Adrenal gland (tissue), 9 donors: ENCODE measurements at regions not wholly inside any gene's neighbourhood (a gene's known extent, or its start where the extent isn't known, plus 50 kb on each side); places are given as distances from the start of the nearest gene placed in this dataset.

Experiments used
- DNase-seq, 7 donors: peaks; one replicate each; pipeline ENCODE4 v3.0.0-alpha.2; 2019 to 2020
- H3K27ac ChIP-seq, 5 donors: fragments of 200-600 bp; sonication (generic) in 4 of 5; 1 replicate in 3 of 5; 2 replicates in 2 of 5; pipeline versions ENCODE4 v1.5.1 to v1.8.0; 2016 to 2020; ENCODE audit warnings: mild to moderate bottlenecking in 1 of 5
- H3K27me3 ChIP-seq: fragments of 200-600 bp; 2 replicates; pipeline ENCODE4 v1.8.0; 2021
- H3K36me3 ChIP-seq, 2 donors: fragments of 200-600 bp; replicated peaks in 1 of 2; 1 replicate in 1 of 2; 2 replicates in 1 of 2; pipeline versions ENCODE4 v1.5.1 to v1.8.0; 2018 to 2022
- H3K4me1 ChIP-seq, 2 donors: fragments of 200-600 bp; replicated peaks in 1 of 2; 1 replicate in 1 of 2; 2 replicates in 1 of 2; pipeline versions ENCODE4 v1.5.1 to v1.8.0; 2018 to 2021
- H3K4me3 ChIP-seq, 4 donors: fragments of 200-600 bp; sonication (generic) in 3 of 4; one replicate each; pipeline ENCODE4 v1.5.1; 2016 to 2018
- H3K9me3 ChIP-seq, 3 donors: fragments of 200-600 bp; sonication (generic) in 1 of 3; replicated peaks in 1 of 3; 1 replicate in 2 of 3; 2 replicates in 1 of 3; pipeline versions ENCODE4 v1.5.1 to v1.8.0; 2016 to 2021
- CTCF ChIP-seq, 6 experiments: fragments of 450-650 bp in 4 of 6; fragments of 200-600 bp in 2 of 6; sonication (generic) in 1 of 6; IDR thresholded peaks; 1 replicate in 5 of 6; 2 replicates in 1 of 6; pipeline versions ENCODE4 v1.5.1 to v1.8.0; 2016 to 2021; ENCODE audit warnings: antibody characterized with exemption in 6 of 6, mild to moderate bottlenecking in 2 of 6, moderate library complexity in 1 of 6
- POLR2A ChIP-seq, 2 donors: fragments of 450-650 bp; IDR thresholded peaks; one replicate each; pipeline ENCODE4 v1.6.1; 2017; ENCODE audit warnings: antibody characterized with exemption in 2 of 2, mild to moderate bottlenecking in 2 of 2, moderate library complexity in 1 of 2
- whole genome bisulfite sequencing, 4 donors: extraction: QIAGEN DNeasy Blood & Tissue Kit in 2 of 4; methylation state at CpG; one replicate each; pipeline versions ENCODE4 v1.1.5 to v1.1.7; 2013 to 2017; 5-methylcytosine and 5-hydroxymethylcytosine counted together
- intact Hi-C, 2 donors: fragments of 100-400 bp; cut with DNase I; formaldehyde crosslinking; loops; one replicate each; pipeline versions ENCODE4 v1.14.1 to v1.15.0; 2022 to 2023
- donor health status: healthy with polysubstance abuse.
- donor health status: Bipolar disorder and iron deficiency.
- donor health status: DM: yes; HTN: yes; CAD: no.
- donor health status: DM: no; HTN: no; CAD: no.
- donor health status: DM: no; HTN: no; CAD: no.

GRCh38 chr1:190667914-190668313, 190.2 kb upstream of the BRINP3 start:
- no peak overlapping the region for H3K27ac ChIP-seq
- DNase-seq, result no peak
- intact Hi-C loops, result no loop called here
- no peak overlapping the region for H3K4me3 ChIP-seq
- H3K4me1 ChIP-seq, result no peaks in the 10 kb centered on the region
- TF ChIP-seq CTCF (IDR thresholded peaks at IDR 0.05) (no peak), POLR2A (IDR thresholded peaks at IDR 0.05) (no peak)
- H3K9me3 ChIP-seq, result no peaks in the 10 kb centered on the region
- no peaks in the 10 kb centered on the region for H3K36me3 ChIP-seq
- H3K27me3 ChIP-seq, result no peaks in the 10 kb centered on the region

- 70 to 77% (median 74%) methylated on average over 4 of the region's 4 CpGs for WGBS, 4 donors
- intact Hi-C loops, result no loop called here
- no peak for TF ChIP-seq CTCF (IDR thresholded peaks at IDR 0.05)
- TF ChIP-seq POLR2A (IDR thresholded peaks at IDR 0.05), result no peak
- Histone ChIP-seq H3K36me3 (no peaks in the 10 kb centered on the region), H3K27ac (no peak overlapping the region), H3K4me3 (no peak overlapping the region), H3K27me3 (no peaks in the 10 kb centered on the region), H3K9me3 (no peaks in the 10 kb centered on the region), H3K4me1 (no peaks in the 10 kb centered on the region)
- DNase-seq, result no peak
These were observed 201.4 kb upstream of the BRINP3 start for GRCh38 chr1:190679044-190679443.

- no peak for DNase-seq
- 49 to 60% (median 50%) methylated on average over 2 of the region's 2 CpGs for WGBS, 4 donors
- no peaks in the 10 kb centered on the region for H3K9me3 ChIP-seq
- no peaks in the 10 kb centered on the region for H3K27me3 ChIP-seq
- H3K4me3 ChIP-seq, result no peak overlapping the region
- H3K36me3 ChIP-seq, result no peaks in the 10 kb centered on the region
- intact Hi-C loops, result no loop called here
- TF ChIP-seq CTCF (IDR thresholded peaks at IDR 0.05), result no peak
- no peak for TF ChIP-seq POLR2A (IDR thresholded peaks at IDR 0.05)
- H3K4me1 ChIP-seq, result no peaks in the 10 kb centered on the region
- no peak overlapping the region for H3K27ac ChIP-seq
These were observed 201.8 kb upstream of the BRINP3 start for GRCh38 chr1:190679454-190679853.

- TF ChIP-seq POLR2A (IDR thresholded peaks at IDR 0.05) (no peak), CTCF (IDR thresholded peaks at IDR 0.05) (no peak)
- intact Hi-C loops, result no loop called here
- Histone ChIP-seq H3K27me3 (no peaks in the 10 kb centered on the region), H3K36me3 (no peaks in the 10 kb centered on the region), H3K4me1 (no peaks in the 10 kb centered on the region), H3K4me3 (no peak overlapping the region), H3K27ac (no peak overlapping the region), H3K9me3 (no peaks in the 10 kb centered on the region)
- WGBS, 4 donors, result 61 to 75% (median 70%) methylated on average over 4 of the region's 4 CpGs
- DNase-seq, result no peak
These were observed 202.3 kb upstream of the BRINP3 start for GRCh38 chr1:190679983-190680382.
